ENCODE measurements at regions not wholly inside any gene's neighbourhood (a gene's known extent, or its start where the extent isn't known, plus 50 kb on each side); places are given as distances from the start of the nearest gene placed in this dataset.

- TF ChIP-seq CTCF (IDR thresholded peaks at IDR 0.05 in 2 of 3, conservative IDR thresholded peaks at IDR 0.05 in 1 of 3; ENCODE audit: control insufficient read depth in 2 of 3, extremely low read depth in 1 of 3, insufficient read depth in 1 of 3, low read depth in 3 of 3, low read length in 3 of 3) (no peak), HSF1 (IDR thresholded peaks at IDR 0.05; ENCODE audit: low read depth, low read length) (no peak), CBFB (IDR thresholded peaks at IDR 0.05; ENCODE audit: low read depth) (no peak)
These were observed 442.6 kb upstream of the THRB start (continued) for GRCh38 chr3:24937228-24937627.

GRCh38 chr3:24937780-24938179, 443.1 kb upstream of the THRB start:
- Histone ChIP-seq H2AFZ (ENCODE audit: control insufficient read depth, low read depth, low read length) (no peak overlapping the region), H3K79me2 (ENCODE audit: control insufficient read depth, insufficient read depth, low read length) (no peaks in the 10 kb centered on the region), H3K27ac (ENCODE audit: control insufficient read depth, insufficient read depth) (no peak overlapping the region), H3K36me3 (ENCODE audit: control insufficient read depth in 2 of 2, insufficient read depth in 2 of 2, low read length in 1 of 2) (no peaks in the 10 kb centered on the region), H3K9me3 (replicated peaks; ENCODE audit: control insufficient read depth, insufficient read depth, low read length) (no peaks in the 10 kb centered on the region), H3K4me2 (ENCODE audit: control insufficient read depth, insufficient read depth) (no peak overlapping the region), H3K9ac (ENCODE audit: control insufficient read depth, insufficient read depth, low read length) (no peak overlapping the region), H3K4me1 (ENCODE audit: control insufficient read depth, insufficient read depth, low read length) (no peaks in the 10 kb centered on the region), H3K27me3 (replicated peaks in 1 of 2; ENCODE audit: control insufficient read depth in 2 of 2, insufficient read depth in 2 of 2, low read length in 1 of 2) (no peaks in the 10 kb centered on the region), H4K20me1 (ENCODE audit: control insufficient read depth, insufficient read depth) (no peaks in the 10 kb centered on the region), H3K4me3 (no peak overlapping the region)
- ChIA-PET SMC1A (ENCODE audit: uncharacterized antibody, unreplicated experiment) (no interaction called here), RAD21 (ENCODE audit: unreplicated experiment) (no interaction called here), CTCF (no interaction called here), POLR2A (interaction anchor here (0.5 kb wide), 1 partner anchor 12 kb away, joined by 3 read pairs; no protein-coding TSS in a partner anchor)
- no TSS peak for BruUV-seq (replicated peaks)
- TF ChIP-seq ATF7 (IDR thresholded peaks at IDR 0.05; ENCODE audit: low read depth), result no peak
- TF ChIP-seq EGR1 (IDR thresholded peaks at IDR 0.05; ENCODE audit: borderline replicate concordance in 1 of 2, low read depth in 2 of 2, low read length in 2 of 2), result no peak
- no peak for TF ChIP-seq MLLT1 (IDR thresholded peaks at IDR 0.05)
- TF ChIP-seq ZNF207 (IDR thresholded peaks at IDR 0.05; ENCODE audit: borderline replicate concordance), result no peak
- TF ChIP-seq CHD2 (IDR thresholded peaks at IDR 0.05; ENCODE audit: borderline replicate concordance, low read depth, low read length), result no peak
- no peak for TF ChIP-seq CHD1 (IDR thresholded peaks at IDR 0.05; ENCODE audit: low read depth, low read length)
- no peak for TF ChIP-seq CBX3 (IDR thresholded peaks at IDR 0.05; ENCODE audit: borderline replicate concordance, low read depth)
- no peak for TF ChIP-seq JUND (IDR thresholded peaks at IDR 0.05; ENCODE audit: low read depth, low read length)
- no peak for TF ChIP-seq MXI1 (IDR thresholded peaks at IDR 0.05; ENCODE audit: low read depth, low read length)
- WGBS (ENCODE audit: insufficient coverage, insufficient replicate concordance, low lambda C conversion rate, missing lambda C conversion rate), result 44% methylated on average over 5 of the region's 5 CpGs
- ATAC-seq (no peak), FAIRE-seq (no peak), DNase-seq (ENCODE audit: low read depth, low spot score) (no peak)
- in situ Hi-C loops (cut with MboI), result no loop called here
- intact Hi-C loops (cut with micrococcal nuclease; ENCODE audit: unreplicated experiment), result no loop called here

All from GM12878 (cell line).